GM18873 (cell line): ENCODE measurements at regions not wholly inside any gene's neighbourhood (a gene's known extent, or its start where the extent isn't known, plus 50 kb on each side); places are given as distances from the start of the nearest gene placed in this dataset.

Source experiments
- ATAC-seq: cut with Tn5 transposase; IDR thresholded peaks from one replicate; pipeline ENCODE4 v1.9.1; 2021; ENCODE audit warnings: mild to moderate bottlenecking, moderate library complexity, moderate number of reproducible peaks; ENCODE audit not compliant: unreplicated experiment, low FRiP score

DNA sequence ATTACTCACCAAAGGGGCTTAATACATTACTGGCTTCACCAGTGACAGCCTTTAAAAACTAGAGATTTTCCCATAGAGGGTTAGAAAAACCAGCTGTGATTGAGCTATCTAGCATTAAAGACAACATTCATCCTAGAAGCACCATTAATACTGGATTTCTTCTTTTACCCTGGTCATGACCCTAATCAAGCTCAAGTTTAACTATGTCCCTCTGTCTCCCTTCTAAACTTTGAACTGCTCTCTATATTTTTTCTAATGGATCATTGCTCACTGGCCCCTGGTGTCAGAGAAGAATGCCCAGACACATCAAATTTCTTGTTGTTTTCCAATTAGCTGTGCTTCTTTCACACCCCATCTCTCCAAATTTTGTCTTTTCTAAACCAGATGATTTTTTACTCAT, 1101.3 kb downstream of the XPNPEP1 start:
- ATAC-seq = no peak

DNA sequence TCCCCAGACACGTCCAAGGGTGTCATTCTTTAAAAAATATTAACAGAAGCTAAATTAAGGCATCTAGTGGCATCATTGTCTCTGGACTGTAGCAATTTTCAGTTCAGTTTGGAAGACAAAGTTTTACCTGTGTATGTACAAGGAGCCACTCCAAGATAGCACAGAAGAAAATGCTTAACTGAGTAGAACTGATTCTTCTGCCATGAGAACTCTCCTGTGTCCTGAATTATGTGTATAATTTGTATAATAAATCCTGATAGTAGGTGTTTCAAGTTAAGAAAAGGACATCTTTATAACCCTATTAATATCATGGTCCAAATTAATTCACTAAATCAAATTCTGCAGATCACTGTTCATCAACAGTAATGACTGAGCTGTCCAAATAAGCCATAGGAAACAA, 1104.0 kb downstream of the XPNPEP1 start:
- ATAC-seq = no peak

DNA sequence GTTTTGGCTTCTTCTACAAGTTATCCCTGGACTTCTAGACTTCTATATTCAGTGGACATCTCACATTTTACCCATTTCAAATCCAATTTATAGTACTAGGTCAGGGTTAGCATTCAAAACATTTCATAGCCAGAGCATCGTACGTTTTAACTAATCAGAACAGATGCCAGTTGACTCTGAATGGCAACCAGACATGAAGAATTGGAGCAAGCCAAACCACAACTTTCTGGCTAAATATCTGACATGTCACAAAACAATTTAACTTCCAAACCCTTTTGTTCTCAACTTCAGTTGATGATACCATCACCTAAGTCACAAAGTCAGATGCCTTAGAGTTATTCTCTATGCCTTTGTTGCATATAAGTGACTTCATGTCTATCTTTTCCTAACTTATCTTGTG, 1105.7 kb downstream of the XPNPEP1 start:
- no peak for ATAC-seq

DNA sequence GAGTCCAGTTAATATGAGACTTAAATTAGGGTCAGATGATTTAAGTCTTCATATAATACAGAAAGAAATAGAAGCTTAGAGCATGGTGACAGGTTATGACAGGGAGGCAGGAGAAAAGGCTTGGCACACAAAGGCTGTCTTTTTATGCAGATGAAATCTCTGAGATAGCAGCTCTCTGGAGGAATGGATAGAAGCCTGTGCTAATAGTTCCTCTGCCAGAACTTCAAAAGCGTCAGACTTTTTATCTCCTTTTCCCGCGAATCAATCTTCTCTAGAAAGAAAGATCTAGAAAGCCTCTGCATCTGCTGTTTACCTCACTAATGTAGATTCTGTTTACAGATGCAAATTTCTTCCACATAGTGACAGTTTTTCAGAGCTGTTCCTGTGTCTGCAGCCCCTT, 1106.2 kb downstream of the XPNPEP1 start:
- ATAC-seq = no peak

GRCh38 chr10:108812906-108813305, 1110.4 kb downstream of the XPNPEP1 start:
- ATAC-seq = no peak

- no peak for ATAC-seq
These were observed 1111.0 kb downstream of the XPNPEP1 start for GRCh38 chr10:108812296-108812695.

DNA sequence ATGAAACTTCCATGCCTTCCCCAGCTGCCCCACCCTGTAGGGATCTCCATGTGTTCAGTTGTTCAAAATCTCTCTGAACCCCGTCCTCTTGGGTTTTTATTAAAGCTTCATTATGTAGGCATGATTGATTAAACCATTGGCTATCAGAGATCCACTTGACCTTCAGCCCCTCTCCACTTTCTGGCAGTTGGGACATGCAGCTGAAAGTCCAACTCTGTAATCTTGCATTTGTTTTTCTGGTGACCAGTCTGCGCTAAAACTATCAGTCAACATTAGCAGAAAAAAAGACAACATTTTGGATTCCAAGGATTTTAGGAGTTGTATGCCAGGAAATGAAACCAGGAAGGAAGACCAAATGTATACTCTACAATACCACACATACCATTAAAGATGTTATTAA, 1115.1 kb downstream of the XPNPEP1 start:
- ATAC-seq = no peak

DNA sequence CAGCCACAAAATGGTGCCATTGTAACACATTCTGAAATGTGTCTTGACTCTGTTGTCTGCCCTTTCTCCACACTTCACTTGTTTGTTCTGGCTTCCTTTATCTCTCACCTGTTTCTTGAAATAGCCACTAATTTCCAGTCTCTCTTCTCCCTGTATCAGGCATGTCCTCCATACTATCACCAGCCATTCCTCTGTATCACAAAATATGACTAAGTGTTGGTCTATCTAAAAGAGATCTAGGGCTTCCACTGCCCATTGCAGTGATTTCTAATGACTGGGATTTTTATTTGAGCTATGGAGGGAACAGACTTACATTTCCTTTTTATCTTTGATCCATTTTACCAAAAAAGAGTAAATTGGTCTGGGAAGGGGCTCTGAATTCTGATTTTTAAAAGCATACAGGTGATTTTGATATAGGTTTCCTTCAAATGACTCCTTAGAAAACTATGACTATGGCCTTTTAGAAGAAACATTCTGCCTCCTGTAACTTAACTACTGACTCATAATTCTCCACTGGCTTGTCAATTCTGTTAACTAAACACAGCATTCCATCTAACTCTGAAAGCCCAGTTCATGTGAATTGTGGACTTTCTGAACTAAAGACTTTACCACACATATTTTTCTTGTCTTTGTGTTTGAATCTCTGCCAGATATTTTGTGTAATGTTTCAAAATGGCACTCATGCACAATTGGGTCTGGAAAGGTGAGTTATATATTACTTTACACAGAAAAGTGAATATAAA, 1121.4 kb downstream of the XPNPEP1 start:
- no peak for ATAC-seq

DNA sequence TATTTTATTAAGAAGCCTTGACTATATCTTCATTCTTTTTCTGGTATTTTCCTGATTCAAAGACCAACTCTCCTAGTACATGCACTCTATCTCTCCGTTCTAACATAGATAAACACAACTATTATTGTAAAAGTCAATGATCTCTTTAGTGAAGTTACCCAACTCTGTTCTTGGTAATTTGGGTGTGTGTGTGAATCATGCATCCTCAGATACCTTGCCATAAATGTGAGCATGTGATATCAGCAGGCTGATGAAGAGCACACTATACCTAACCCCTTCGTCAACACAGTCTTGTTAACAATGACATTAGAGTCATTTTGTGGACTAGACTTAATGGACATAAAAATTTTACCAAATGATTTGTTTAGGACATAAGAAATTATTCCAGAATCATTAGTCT, 1122.1 kb downstream of the XPNPEP1 start:
- ATAC-seq = no peak

DNA sequence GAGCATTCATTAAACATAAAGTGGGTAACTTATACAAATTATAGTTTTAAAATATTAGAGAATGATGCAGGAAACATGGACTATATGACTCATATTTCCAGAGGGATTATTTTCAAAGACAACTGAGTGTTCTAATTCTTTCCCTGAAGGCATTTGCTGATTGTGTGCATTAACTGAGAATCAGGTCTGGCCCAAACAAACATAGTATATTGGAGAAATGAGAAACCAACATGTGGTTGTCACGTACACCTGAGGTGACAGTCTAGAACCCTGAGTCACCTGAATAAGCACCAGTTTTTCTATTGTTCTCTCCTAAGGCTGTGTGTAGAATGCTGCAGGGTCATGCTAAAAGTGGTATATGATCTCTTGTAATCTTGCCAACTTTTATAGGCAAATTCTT, 1125.7 kb downstream of the XPNPEP1 start:
- no peak for ATAC-seq

DNA sequence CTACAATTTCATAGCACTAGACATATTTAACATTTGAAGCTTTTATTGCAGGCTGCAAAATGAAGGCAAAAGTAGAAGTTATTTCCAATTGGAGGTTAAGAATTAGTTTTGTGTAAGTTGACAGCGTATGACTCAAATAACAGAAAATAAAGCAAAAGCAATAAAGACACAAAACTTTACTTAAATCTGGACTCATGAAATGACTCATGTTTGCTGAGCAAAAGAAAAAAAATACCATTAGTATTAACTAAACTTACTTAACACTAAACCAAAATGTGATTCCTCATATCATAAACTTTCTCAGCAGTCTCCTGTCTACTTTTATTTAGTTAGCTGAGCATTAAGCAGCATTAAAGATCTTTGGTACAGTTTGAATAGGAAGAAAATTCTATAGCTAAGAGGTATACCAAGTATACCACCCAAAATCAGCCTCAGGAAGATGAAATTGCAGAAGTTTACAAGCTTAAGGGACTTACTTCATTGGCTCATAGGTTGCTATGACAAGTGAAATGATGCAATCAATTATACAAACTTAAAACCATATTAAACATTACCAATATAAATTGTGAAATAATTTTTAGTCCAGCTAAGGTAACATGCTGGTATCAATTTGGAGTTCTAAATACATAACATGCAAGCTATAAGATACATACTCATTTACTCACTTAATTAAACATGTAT, 1131.4 kb downstream of the XPNPEP1 start:
- no peak for ATAC-seq

GRCh38 chr10:108791030-108791429, 1132.3 kb downstream of the XPNPEP1 start:
- ATAC-seq = no peak

- peak; percentile 82 for ATAC-seq
These were observed 1133.4 kb downstream of the XPNPEP1 start for GRCh38 chr10:108789919-108790318.

DNA sequence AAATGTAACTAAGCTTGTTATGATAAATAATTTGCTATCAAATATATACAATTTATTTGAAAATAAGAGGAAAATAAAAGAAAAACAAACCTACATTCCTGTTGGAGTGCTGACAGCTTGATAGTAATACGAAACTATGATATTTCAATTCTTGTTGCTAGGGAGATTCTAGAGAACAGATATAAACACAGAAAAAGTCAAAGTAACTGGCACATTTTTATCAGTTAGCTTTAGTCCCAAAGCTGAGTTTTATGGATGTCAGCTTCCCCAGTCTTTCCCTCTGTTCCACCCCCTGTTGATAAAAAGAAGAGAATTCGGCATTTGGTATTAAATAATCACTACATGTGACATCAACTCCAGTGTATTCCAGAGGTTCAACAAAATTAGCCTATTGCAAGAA, 1134.0 kb downstream of the XPNPEP1 start:
- no peak for ATAC-seq

- ATAC-seq = no peak
These were observed 1134.4 kb downstream of the XPNPEP1 start for GRCh38 chr10:108788891-108789290.

- ATAC-seq = no peak
These were observed 1135.4 kb downstream of the XPNPEP1 start for GRCh38 chr10:108787932-108788331.

DNA sequence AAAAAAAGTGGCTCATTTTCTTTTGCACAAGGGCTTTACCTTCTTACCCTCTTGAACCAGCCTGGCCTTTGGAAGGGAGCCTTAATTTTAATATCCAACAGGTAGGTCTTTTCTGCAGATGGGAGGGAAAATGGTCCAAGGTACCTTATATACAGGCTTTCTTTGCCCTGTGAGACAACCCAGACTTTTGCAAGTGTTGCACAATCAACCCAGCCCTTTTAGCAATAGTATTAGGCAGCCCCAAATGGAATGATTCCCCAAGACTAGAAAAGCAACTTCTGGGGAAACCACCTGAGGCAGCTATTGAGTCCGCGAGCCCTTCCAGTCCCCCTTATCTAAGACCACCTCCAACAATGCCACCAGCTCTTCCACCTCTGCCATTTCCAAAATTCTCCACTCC, 1138.3 kb downstream of the XPNPEP1 start:
- ATAC-seq = no peak

DNA sequence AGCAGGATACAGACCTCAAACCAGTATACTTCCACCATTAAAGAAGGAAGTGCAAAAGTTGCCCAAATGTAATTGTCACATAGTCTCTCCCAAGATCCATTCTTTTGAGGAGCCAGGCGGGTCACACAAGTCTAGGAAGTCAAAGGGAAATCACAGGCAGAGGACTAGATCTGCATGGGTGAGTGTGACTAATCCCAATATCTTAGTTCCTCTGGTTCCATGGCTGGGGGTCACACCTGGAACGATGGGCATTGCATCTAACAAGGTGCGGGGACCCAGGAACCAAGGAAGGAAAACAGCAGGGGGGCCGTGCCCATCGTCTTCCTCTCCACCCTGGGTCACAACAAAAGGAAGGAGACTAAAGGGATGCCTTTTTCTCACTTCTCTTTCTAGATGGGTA, 1138.8 kb downstream of the XPNPEP1 start:
- ATAC-seq = no peak

DNA sequence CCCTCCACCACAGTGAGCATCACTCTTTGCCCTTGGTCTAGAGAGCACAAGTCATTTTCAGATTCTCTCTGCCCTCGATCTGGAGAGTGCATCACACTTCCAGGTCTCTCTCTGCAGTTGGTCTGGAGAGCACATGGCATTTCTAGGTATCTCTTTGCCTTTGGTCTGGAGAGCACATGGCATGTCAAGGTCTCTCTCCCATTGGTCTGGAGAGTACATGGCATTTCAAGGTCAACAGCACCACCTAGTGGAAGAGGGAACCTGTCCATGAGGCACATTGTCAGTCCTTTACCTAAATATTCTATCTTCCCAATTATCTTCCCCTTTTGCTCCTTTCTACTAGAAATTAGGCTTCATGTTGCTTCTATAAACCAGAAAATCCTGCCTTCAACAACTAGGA, 1139.4 kb downstream of the XPNPEP1 start:
- ATAC-seq = no peak

DNA sequence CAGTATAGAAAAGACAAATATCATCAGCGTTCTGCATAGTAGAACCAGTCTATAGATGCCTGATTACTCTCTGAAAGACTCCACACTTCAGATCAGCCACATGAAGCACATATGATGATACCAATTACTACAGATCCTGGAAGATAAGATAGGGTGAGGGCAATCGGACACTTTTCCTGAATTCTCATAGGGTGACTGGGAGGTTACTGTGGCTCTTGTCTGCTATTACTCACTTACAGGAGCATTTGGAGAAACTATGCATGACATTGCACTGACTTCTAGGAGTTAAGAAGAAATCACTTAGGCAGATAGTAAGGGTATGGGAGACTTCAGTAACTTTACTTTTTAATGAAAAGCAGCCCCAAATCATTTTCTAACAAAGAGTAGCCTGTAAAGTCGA, 1140.9 kb downstream of the XPNPEP1 start:
- ATAC-seq = no peak

DNA sequence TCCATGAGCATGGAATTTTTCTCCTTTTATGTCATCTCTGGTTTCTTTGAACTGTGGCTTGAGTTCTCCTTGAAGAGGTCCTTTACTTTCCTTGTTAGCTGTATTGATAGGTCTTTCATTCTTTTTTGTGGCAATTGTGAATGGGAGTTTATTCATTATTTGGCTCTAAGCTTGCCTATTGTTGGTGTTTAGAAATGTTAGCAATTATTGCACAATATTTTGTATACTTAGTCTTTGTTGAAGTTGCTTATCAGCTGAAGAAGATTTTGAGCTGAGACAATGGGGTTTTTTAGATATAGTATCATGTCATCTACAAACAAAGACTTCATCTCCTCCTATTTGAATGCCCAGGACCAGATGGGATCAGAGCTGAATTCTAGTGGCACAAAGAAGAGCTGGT, 1143.8 kb downstream of the XPNPEP1 start:
- no peak for ATAC-seq

- ATAC-seq = no peak
These were observed 1147.3 kb downstream of the XPNPEP1 start for GRCh38 chr10:108775911-108776475.
